Superior temporal gyrus (tissue), 1 donor: ENCODE measurements at regions not wholly inside any gene's neighbourhood (a gene's known extent, or its start where the extent isn't known, plus 50 kb on each side); places are given as distances from the start of the nearest gene placed in this dataset.

Experiments used
- DNase-seq: peaks from one replicate; pipeline ENCODE4 v3.0.0-alpha.2; 2016; ENCODE audit errors: extremely low spot score

DNA sequence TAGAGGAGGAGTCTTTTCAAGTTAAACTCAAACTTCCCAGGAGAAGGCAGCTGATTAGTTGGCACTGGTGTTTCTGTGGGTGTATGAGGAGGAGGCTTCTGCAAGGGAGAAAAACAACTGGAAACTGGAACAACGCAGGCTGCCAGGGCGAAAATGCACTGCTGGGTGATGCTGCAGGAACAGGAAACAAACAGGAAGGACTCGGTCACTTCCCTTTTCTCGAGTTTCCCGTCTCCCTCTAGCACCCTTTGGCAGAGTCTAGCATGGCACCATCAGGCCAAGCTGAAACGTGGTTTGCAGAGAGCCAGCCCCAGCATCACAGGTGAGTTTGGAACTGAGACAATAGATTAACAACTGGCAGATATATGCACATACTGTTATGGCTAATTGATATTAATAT is 77.5 kb upstream of the CAST start:
- DNase-seq = no peak

DNA sequence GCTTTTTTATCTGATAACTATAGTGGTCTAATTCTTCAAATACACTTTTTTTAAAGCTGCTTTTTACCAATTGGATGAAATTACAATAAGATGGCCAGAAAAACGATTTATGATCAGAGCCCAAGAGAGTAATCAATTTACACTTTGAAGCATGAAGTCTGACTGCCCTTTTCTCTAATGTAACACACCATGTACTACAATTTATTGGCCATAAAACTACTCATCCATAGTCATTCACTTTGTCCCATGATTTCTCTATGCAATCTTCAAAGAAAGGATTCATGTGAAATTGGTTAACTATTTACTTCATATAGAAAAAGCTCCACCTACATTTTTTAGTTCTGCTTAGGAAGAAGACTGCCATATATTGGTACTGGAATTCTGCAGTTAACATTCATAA is 73.6 kb upstream of the CAST start:
- no peak for DNase-seq

DNA sequence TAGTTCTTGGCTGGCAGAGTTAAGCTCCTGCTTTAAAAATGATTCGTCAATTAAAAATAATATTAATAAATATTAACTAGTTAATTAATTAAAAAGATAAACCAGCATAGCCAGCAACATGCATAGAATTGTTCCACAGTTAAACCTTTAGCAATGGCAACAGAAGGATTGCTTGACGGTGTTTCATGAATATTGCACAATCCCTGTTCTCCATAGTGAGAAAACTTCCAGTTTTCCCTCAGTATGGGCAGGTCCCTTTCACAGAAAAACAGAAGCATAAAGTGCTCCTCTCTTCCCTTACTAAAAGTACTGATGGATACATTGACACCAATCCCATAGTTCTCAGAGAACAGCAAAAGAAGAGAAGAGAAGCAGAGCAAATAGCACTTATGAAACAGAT is 71.4 kb upstream of the CAST start:
- DNase-seq = no peak

DNA sequence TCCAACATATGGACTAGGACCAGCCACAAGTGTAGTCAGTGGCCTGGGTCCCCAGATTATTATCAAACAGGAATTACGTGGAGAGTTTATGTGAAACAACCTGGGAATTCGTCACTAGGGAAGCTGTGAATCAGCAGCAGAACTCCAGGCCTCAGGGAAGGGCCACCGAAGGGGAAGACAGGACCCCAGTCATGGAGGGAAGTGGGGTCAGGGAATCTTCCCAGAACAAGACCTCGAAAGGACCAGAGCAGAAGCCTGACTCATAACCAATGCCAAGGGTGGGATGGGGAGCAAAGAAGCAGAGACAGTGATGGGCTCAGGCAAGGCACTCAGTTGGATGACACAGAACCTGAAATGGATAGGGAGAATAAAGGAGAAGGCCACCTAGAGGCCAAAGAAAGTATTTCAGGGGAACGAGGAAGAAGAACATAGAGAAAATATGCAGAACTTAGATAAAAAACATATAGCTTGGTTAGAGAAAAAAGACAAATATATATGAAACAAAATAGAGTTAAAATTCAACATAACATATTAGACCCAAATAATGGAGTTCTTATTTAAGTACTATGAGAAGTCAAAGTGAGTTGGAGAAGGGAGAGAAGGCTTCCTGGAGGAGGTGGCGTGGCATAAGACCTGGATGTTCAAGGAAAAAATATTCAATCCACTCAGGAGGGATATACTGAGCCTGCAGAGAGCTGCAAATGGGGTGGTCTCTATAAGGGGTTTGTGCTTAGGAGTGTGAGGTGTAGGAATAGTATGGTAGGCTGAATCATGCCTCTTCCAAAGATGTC is 66.7 kb upstream of the CAST start:
- DNase-seq = no peak

DNA sequence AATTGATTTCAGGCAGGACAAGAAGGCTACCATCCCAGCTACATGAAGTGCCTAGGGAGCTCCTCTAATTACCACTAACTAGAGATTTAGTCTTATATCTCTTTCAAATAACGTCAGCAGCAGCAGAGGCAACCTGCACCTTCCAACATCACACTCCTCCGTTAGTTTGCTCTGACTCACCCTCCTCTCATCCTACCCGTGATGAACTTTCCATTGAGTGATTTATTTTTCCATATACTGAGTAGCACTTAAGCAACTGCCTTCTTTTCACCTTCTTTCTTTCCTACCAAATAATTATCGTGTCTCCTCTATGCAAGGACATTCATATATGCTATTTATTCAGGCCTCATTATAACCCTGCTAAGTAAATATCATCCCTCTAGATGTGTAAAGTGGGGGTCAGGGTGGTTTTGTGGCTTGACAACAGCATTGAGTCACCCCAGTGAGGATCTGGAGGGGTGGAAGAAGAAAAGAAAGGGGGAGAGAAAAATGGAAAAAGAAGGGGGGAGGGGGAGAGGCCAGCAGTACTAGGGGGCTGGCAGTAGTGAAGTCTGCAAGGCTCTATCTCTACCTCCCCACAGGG is 64.6 kb upstream of the CAST start:
- DNase-seq = no peak

DNA sequence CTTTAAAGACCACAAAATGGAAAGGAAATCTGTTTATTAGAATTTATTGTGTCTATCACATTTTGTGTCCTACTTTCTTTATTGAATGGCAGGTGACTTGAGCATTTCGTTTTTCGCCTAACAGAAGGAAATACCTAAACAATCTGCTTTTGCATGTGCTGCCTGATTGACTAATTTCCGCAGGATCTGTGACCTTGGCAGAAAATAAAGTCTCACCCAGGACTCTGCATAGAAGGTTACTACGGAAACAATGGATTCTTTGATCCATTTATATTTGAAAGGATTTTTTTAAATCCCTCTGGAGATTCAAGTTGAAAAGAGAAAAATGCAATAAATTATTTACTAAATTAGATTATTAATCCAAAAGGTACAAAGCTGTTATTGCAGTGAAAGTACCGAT is 61.0 kb upstream of the CAST start:
- DNase-seq = no peak

DNA sequence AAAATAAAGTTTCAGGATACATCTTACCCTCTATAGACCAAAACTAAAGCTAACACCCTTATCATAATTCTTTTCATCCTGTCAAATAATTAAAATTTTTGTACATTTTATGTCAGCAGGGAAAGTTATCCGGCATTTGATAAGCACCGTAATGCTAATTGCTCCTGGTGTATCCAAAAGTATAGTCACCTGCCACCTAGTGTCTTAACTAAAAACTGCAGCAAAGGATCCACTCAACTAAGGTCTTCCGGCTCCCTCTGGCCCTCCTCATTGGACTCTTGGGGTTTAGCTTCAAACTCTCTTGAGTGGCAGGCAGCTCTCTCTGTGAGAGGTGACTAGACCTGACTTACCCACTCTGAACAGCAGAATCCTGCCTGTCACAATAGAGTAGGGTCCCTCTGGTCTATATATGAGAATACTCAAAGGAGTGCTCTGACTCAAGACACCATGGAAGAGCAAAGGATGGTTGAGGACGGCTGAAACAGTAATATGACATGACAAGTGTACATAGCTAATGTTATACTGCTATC is 60.4 kb upstream of the CAST start:
- peak; percentile 94 for DNase-seq

DNA sequence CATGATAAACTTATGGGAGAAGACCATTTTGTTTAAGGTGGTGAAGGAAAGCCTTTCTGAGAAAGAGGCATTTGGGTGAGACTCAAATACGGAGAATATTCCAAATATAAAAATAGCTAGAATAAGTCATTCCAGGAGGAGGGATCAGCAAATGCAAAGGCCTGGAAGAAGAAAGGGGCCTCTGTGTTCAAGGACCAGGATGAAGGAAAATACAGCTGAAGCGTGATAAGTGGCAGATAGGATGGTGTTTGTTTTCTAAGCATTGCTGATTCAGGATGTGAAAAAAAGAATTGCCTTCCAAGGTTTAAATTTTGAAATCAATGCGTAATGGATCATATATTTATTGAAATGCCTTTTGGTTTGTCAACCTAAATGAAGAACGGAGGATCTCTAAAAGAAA is 59.4 kb upstream of the CAST start:
- no peak for DNase-seq

DNA sequence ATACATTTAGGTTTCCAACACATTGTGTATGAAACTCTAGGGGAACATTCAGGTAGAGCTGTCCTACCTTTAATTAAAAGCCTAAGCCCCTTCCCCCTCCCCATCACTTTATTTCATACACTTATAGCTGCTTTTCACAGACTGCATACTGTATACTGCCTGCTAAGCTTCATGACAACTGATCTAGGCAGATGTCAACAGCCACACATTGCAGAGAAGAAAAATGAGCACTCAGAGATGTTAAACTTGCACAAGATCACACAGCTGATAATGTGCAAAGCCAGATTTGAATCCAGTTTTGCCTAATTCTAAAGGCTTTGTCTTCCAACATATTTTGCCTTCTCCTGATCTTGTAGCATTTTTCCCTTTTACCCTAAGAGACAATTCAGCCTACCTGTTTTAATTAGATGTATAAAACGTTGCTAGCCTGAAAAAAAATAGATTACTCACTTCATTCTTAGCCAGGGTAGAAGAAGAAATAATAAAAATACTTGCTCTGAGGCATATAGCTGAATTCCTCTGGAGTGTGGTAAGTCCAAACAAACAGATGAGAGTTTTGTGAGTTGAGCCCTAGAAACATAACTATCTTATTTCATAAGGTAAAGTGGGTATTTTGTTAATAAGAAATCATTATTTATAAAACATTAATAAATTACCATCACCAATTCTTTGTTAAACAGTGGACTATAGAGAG is 56.9 kb upstream of the CAST start:
- DNase-seq = no peak

DNA sequence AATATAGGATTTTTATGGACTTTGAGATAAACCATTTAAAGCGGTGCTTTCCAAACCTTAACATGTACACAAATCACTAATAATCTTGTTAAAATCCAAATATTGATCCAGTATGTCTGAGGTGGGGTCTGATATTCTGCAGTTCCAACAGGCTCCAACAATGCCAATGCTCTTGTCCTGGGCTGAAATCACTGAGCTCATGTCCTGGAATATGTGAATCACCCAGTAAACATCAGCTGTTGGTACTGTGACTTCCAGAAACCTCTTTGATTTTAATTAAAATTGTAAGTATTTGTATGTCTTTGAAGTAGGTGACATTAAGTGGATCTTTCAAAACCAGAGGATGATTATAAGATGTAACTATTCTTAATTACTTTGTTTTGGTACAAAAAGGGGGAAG is 52.8 kb upstream of the CAST start:
- DNase-seq = no peak

DNA sequence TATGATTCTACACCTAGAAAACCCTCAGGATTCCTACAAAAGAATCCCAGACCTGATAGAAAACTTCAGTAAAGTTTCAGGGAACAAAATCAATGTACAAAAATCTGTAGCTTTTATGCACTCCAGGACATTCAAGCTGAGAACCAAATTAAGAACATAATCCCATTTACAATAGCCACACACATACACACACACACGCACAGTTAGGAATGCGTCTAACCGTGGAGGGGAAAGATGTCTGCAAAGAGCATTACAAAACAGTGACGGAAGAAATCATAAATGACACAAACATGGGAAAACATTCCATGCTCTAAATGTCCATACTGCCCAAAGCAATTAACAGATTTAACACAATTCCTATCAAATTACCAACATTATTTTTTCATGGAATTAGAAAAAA is 51.4 kb upstream of the CAST start:
- no peak for DNase-seq

DNA sequence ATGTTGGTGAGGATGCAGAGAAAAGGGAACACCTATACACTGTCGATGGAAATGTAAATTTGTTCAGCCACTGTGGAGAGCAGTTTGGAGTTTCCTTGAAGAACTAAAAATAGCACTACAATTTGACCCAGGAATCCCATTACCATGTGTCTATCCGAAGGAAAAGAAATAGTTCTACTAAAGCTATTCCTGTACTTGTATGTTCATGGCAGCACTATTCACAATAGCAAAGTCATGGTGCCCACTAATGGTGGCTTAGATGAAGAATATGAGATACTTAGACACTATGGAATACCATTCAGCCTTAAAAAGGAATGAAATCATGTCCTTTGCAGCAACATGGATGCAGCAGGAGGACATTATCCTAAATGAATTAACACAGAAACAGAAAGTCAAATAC is 50.2 kb upstream of the CAST start:
- no peak for DNase-seq
